ENCODE measurements at regions not wholly inside any gene's neighbourhood (a gene's known extent, or its start where the extent isn't known, plus 50 kb on each side); places are given as distances from the start of the nearest gene placed in this dataset.

GRCh38 chr5:36751886-36752285, 124.7 kb upstream of the NIPBL start:
- no peak overlapping the region for H3K4me3 ChIP-seq (ENCODE audit: control insufficient read depth, low read depth, low read length)
- no peak for DNase-seq (ENCODE audit: low read depth)
- TF ChIP-seq CTCF (conservative IDR thresholded peaks at IDR 0.05; ENCODE audit: control insufficient read depth, insufficient read depth, low read depth, low read length), result peak; percentile 14

GRCh38 chr5:36755342-36755741, 121.2 kb upstream of the NIPBL start:
- no peak for DNase-seq (ENCODE audit: low read depth)
- no peak overlapping the region for H3K4me3 ChIP-seq (ENCODE audit: control insufficient read depth, low read depth, low read length)
- no peak for TF ChIP-seq CTCF (conservative IDR thresholded peaks at IDR 0.05; ENCODE audit: control insufficient read depth, insufficient read depth, low read depth, low read length)

- no peak for DNase-seq (ENCODE audit: low read depth)
- no peak overlapping the region for H3K4me3 ChIP-seq (ENCODE audit: control insufficient read depth, low read depth, low read length)
- TF ChIP-seq CTCF (conservative IDR thresholded peaks at IDR 0.05; ENCODE audit: control insufficient read depth, insufficient read depth, low read depth, low read length), result no peak
Observed at GRCh38 chr5:36755920-36756488, 120.6 kb upstream of the NIPBL start.

- no peak for TF ChIP-seq CTCF (conservative IDR thresholded peaks at IDR 0.05; ENCODE audit: control insufficient read depth, insufficient read depth, low read depth, low read length)
- no peak overlapping the region for H3K4me3 ChIP-seq (ENCODE audit: control insufficient read depth, low read depth, low read length)
- DNase-seq (ENCODE audit: low read depth), result no peak
Observed at GRCh38 chr5:36756848-36757247, 119.7 kb upstream of the NIPBL start.

- DNase-seq (ENCODE audit: low read depth), result no peak
- no peak overlapping the region for H3K4me3 ChIP-seq (ENCODE audit: control insufficient read depth, low read depth, low read length)
- no peak for TF ChIP-seq CTCF (conservative IDR thresholded peaks at IDR 0.05; ENCODE audit: control insufficient read depth, insufficient read depth, low read depth, low read length)
Observed at GRCh38 chr5:36759117-36759516, 117.5 kb upstream of the NIPBL start.

GRCh38 chr5:36763454-36763853, 113.1 kb upstream of the NIPBL start:
- TF ChIP-seq CTCF (conservative IDR thresholded peaks at IDR 0.05; ENCODE audit: control insufficient read depth, insufficient read depth, low read depth, low read length), result no peak
- DNase-seq (ENCODE audit: low read depth), result no peak
- no peak overlapping the region for H3K4me3 ChIP-seq (ENCODE audit: control insufficient read depth, low read depth, low read length)

- DNase-seq (ENCODE audit: low read depth), result no peak
- no peak for TF ChIP-seq CTCF (conservative IDR thresholded peaks at IDR 0.05; ENCODE audit: control insufficient read depth, insufficient read depth, low read depth, low read length)
- no peak overlapping the region for H3K4me3 ChIP-seq (ENCODE audit: control insufficient read depth, low read depth, low read length)
Observed at GRCh38 chr5:36765876-36766275, 110.7 kb upstream of the NIPBL start.
